Limb (tissue), 2 donors: ENCODE measurements at regions not wholly inside any gene's neighbourhood (a gene's known extent, or its start where the extent isn't known, plus 50 kb on each side); places are given as distances from the start of the nearest gene placed in this dataset.
"Not testable (repeated sequence)": the region's sequence is repeated elsewhere in the genome, so short reads cannot be mapped to it uniquely, and the experiment has no call there.

Source experiments
- DNase-seq, 2 donors: peaks; one replicate each; pipeline ENCODE4 v3.0.0-alpha.2; 2016; ENCODE audit errors: extremely low spot score in 2 of 2

DNA sequence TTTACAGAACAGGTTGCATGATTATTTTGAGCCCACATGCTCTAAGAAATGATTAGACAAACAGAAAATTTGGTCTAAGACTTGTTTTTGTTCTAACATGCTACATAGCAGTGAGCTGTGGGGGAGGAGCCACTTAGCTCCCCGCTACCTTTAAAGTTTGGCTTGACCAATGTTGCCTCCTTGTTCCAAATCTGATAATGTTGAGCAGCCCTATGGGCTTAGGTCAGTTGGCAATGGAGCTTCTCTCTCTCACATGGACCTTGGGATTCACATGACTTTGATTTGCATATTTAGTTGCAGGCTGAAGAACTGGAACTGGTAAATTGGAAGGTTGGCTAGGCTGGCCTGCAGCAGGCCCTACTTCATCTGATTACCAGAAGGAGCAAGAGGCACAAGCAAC is 116.4 kb downstream of the EBLN2 start:
- no peak for DNase-seq

DNA sequence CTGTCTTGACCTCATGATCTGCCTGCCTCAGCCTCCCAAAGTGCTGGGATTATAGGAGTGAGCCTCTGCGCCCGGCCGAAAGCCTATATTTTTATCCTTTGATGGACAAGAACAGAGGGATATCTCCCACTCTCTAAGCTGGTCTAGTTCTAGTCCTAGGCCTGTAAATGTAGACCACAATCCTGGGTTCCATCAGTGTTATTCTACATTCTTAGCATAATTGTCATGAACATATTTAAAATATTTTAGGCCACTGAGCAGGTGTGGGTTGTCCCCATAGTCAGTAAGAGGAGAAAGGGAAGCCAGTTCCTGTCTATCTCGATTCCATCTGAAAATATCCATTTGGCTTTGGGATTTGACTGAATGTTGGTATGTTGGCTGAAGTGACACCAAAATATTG is 118.1 kb downstream of the EBLN2 start:
- no peak for DNase-seq

DNA sequence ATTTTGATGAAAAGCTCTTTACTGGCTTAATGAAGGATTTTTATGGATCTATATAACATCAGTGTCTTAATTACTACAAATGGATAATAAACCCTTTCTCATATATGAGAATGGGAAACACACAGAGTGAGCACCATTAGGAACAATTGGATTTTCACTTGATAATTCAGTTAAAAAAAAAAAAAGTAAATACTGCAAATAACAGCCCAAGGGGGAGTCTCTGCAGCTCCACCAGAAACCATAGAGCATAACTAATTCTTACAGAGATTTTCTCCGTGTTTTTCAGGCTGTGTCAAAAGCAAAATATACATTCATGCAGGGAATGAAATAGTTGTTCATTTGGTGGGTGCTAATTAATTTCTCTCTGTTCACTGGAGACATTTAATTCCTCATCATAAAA is 125.3 kb downstream of the EBLN2 start:
- no peak for DNase-seq

DNA sequence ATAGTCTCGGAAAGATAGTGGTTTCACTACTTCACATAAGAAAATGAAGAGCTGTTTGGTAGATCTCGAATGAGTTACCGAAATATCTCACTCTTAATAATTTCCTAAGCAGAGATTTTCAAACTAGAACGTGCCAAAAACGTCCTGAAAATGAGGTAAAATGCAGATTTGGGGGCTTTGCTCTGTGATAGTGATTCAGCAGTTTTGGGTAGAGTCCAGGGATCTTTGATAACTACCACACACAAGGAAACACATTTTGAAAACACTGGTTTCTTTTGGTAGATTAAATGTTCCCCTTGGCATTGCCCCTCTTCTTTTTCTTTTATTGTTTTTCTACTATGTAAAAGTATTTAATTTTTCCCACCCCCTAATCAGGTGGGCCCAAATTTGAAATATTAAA is 125.9 kb downstream of the EBLN2 start:
- DNase-seq: no peak

DNA sequence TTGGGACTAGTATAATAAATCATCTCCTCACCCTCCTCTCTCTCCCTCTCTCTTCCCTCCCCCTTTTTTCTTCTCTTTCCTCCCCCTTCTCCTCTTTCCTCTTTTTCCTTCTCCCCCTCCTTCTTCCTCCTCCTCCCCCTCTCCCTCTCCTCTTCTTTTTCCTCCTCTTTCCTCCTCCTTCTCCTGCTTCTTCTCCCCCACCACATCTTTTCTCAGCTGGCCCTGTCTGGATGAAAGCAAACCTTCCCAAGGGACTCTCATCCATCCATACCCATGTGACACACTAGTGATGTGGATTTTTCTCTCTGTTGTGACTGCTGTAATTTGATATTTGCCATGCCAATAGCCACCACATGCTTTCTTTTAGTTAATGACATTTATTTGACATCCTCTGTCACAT is 127.2 kb downstream of the EBLN2 start:
- no peak for DNase-seq

DNA sequence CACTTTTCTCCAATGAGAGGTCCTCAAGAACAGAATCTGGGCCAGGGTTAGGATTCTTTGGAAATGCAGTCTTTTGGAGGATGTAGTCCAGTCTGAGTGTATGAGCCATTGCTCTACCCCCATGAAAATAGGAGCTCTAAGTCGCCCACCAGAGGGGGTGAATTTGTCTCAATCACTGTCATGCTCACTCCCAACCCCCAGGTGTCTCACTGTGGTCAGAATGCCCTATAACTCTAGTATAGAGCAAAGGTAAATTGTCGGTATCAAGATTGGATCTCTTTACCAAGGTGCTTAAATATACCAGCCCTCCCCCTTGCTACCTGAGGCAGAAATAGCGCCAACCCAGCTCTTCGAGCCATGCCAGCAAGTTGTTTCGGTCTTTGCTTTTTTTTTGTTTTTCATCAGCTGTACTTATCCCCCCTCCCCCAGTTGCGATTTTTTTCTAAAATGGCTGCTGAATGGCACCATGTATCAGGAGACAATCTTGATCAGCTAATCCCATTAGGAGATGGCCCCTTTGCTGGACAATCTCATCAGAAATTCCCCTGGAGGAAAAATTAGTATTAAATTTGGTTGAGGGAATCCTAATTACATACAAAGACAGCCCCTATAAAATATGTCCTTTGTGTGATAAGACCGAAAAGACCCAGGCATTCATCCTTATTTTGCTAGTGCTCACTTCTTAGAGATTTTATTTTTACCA is 130.7 kb downstream of the EBLN2 start:
- DNase-seq: no peak

DNA sequence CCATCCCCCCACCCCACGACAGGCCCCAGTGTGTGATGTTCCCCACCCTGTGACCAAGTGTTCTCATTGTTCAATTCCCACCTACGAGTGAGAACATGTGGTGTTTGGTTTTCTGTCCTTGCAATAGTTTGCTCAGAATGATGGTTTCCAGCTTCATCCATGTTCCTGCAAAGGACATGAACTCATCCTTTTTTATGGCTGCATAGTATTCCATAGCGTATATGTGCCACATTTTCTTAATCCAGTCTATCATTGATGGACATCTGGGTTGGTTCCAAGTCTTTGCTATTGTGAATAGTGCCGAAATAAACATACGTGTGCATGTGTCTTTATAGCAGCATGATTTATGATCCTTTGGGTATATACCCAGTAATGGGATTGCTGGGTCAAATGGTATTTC is 132.5 kb downstream of the EBLN2 start:
- DNase-seq: not testable (repeated sequence)

DNA sequence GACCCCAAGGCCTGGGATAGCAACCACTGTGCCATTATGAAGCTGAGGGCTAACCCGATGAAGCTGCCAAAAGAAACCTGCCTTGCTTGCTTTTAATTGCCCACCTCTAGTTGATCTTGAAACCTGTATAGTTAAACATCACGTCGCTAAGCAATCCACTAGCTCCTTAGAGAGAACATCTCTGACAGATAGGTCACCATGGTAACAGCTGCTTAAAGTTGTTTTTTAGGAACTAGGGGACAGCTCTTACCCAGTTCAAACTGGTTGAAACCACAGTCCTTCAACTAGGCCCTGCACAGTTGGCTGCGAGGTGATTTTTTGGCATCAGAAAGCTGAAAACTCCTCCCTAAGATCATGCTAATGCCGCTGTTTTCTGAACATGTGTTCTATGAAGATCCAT is 135.7 kb downstream of the EBLN2 start:
- DNase-seq: no peak

DNA sequence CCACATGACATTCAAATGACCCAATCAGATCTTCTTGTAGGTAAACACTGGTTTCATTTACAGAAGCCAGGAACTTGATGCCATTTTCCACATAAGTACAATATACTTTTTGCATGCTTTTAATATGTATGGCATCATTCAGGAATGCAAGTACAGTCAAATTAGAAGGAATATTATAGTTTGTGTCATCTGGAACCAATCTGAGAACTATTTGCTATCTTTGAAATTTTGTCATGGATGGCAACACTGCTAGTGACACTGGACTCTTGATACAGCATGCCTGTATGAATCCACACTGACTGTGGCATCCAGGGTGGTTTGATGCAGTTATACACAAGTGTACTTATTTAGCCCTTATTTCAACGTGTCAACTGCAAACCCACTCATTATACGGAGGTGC is 141.6 kb downstream of the EBLN2 start:
- DNase-seq: no peak

DNA sequence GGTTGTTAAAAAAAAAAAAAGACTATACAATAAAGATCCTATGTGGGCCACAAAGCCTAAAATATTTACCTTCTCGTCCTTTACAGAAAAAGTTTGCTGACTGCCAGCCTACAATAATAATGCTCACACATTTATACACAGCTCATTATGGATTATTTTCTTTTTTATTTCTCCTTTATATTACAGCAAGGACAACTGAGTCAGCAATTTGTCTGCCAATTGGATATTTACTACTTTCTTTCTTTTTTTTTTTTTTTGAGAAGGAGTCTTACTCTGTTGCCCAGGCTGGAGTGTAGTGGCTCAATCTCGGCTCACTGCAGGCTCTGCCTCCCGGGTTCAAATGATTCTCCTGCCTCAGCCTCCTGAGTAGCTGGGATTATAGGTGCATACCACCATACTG is 142.2 kb downstream of the EBLN2 start:
- no peak for DNase-seq

DNA sequence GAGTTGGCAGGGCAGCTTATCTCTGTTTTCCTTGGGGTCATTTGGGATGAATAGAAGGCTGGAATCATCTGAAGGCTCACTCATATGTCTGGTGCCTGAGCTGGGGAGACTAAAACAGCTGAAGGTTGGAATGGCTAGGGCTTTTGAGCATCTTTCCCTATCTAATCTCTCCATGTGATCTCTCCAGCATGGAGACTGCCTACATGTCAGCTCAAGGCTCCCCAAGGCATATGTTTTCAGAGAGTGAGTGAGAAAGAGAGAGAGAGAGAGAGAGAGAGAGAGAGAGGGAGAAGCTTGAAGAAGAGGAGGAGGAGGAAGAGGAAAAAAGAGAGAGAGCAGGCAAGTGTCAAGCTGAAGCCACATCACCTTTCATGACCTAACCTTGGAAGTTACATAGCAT is 143.4 kb downstream of the EBLN2 start:
- no peak for DNase-seq

DNA sequence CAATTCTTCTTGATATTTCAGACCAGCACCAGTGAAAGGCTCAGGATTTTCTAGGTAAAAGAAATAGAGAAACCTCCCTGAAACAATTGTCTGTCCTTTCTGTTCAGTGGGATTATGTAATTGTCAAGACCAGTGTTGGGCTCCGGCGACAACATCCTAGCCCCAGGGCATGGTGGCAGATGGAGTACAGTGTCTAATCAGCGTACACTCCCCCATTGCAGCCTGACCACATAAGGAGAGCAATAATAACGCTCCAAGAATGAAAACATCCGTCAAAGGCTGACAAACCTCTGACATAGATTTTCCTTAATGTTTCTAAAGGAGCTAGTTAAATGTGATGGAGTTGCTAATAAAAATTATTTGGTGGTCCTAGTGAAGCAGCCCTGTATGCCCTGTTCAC is 144.6 kb downstream of the EBLN2 start:
- no peak for DNase-seq

DNA sequence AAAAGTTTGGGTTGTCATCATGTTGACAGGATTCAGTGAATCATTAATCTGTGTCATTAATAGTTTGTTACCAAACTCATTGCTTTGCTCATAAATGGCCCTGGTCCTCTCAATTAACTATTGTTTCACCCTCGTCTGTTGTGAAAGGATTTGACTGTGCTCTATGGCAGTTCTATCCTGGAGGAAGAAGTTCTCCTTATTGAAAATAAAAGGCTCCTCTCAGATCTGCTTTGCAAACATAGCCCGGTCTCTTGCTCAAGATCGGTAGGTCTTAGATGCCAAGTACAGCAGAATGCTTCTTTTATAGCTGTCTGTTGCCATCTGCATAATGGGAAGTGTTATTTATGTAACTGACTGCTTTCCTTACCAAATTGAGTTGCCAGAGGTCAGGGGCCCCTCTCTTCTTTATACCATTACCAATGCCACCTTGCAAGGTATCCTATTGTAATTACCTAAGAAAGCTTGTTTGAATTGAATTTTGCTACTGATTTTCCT is 146.5 kb downstream of the EBLN2 start:
- no peak for DNase-seq

DNA sequence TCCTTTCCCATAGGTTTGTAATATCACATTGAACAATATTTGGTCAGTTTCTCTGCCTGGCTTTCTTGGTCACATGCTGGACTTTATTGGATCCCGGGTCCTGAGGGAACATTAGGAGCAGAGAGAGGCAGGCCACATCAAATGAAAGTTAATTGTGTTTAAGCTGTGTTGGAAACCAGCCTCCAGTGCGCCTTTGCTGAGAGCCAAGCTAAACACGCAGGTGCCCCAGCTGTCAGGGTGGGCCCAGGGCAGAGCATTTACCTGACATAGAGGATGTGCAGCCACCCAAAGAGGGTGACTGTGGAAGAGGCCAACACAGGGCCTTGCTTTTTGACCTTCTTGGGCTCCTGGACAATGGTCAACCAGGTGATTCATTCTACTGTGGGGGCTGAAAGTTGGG is 149.3 kb downstream of the EBLN2 start:
- DNase-seq: no peak

DNA sequence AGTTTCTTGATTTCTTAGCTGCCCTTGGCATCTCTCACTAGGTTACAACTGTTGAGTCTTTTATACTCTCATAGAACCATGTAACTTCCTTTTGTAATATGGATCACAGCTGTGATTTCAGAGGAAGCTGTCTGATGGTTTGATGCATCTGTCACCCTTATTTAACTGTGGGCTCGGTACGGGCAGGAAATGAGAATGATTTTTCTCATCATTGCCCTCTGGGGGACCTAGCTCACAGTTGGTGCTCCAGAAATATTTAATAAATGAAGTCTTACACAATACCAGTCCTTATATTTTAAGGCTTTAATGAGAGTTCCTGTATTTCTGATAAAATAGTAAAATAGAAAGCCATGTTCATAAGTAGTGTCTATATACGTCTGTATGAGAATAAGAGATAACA is 151.2 kb downstream of the EBLN2 start:
- DNase-seq: no peak

DNA sequence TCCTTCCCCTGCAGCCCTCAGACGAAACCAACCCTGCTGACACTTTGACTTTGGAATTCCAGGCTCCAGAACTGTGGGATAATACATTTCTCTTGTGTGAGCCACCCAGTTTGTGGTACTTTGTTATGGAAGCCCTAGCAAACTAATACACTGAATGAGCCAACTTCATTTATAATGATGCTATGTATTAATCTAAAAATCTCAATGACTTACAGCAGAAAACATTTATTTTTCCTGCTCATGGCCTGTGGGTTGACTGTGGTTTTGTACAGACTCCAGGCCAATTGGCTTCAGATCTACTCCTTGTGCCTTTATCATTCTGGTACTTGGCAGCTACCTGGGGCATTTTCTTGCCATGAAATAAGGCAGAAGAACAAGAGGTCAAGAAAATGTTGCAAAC is 152.4 kb downstream of the EBLN2 start:
- DNase-seq: no peak

DNA sequence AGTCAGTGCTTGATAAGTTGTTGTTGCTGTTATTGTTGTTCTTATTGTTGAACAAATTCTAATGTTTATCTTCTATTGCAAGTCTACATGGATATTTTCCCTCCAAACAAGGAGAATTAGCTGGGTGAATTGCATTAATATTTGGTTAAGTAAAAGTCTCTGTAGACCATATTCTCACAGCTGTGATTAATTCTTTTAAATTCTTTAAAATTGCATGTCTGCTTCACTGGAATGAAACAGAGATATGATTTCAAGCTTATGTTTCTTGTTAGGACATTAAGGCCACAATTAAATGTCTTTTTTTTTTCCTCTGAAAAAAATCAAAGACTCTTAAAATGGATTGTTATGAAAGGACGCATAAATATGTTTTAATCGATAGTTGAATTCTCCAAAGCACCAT is 153.4 kb downstream of the EBLN2 start:
- no peak for DNase-seq

DNA sequence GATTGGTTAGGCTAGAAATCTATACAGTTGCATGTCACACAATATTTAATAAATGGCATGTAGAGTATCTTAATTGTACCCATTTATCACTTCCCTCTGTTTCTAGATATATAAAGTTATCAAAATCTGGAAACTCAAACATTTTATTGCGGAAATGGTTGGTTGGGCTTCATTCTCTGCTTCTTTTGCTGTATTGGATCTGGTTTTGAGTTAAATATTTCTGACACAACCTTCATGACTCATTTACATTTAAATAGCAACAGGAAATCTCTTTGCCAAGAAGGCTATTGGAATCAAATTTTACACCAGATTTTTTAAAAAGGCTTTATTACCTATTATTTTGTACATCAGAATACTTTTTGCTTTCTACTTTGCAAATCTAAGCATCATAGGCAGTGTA is 153.8 kb downstream of the EBLN2 start:
- no peak for DNase-seq

DNA sequence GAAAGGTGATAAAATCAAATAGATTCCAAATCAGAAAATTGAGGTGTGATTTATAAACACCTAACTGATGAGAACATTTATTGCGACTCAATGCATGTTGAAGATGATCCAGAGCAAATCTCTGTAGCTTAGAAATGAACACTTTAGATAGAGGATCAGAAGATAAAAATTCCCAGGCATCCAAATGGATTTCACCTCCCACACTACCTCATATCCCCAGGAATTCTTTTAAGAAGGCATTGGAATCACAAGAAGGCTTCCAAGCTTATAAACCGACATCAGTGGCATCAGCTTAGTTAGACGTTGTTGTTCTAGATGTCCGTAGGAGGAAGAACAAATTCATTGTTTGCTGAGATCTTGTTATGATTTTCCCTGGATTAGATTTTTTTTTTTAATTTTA is 154.4 kb downstream of the EBLN2 start:
- no peak for DNase-seq

DNA sequence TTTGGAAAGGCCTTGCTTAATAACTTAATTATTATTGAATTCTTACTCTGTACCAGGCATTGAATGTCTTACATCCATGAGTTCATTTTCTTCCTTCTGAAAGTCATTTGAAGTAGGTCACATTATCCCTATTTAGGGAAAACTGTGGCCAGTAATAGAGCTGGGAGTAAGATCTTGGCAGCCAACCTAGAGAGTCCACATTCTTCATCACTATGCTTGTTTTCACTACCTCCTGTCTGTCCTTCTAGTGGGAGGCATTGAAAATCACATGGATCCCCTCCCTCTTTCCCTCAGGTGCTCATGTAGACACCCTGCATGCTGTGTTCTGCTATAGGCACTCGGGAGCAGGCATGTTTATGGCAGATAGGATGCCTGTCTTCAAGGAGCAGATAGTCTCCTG is 154.9 kb downstream of the EBLN2 start:
- DNase-seq: no peak

DNA sequence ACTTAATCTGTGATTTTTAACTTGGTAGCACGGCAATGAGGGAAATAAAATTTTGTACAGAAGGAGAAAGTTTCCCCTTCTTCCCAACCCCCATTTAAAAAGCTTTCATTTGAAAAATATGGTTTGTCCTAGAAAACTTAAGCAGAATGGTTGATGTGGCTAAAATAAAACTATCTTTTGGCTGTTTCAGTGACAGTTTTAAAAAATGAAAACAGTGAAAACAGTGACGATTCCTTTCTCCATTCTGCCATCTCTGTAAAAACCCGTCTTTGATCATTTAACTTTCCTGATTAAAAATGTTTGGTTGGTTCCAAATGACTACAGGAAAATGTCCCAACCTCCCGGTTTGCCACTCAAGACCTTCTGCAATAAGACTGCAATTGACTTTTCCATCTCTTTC is 160.7 kb downstream of the EBLN2 start:
- DNase-seq: no peak

DNA sequence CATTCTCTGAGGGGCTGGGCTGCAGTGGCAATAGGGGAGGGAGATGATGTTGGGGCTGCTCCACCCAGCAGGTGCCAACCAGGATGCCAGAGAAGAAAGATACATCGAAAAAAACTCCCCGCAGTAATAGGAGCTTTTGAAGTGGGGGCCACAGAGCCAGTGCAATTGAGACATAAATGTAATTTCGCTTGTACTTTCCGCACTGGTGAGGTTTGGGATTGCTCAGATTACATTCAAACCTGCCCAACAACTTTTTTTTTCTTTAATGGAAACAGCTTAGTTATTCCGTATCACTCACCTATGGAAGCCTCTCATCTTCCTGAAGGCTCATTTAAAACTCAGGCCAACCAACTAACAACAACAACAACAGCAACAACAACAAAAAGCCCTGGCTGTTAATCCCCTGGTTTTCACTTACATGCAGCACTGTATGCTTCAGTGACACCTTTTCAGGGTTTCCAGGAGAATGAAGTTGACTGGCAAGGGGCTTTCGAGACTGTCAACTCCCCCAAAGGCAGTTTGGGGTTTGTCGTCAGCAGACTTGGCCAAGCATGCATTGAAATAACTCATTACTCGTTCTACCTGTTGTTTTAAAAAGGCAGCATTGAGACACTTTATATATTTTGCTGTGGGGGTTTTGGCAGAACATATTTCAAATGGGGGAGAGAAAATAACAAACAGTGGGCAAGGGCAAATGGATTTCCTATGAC is 163.8 kb downstream of the EBLN2 start:
- no peak for DNase-seq

DNA sequence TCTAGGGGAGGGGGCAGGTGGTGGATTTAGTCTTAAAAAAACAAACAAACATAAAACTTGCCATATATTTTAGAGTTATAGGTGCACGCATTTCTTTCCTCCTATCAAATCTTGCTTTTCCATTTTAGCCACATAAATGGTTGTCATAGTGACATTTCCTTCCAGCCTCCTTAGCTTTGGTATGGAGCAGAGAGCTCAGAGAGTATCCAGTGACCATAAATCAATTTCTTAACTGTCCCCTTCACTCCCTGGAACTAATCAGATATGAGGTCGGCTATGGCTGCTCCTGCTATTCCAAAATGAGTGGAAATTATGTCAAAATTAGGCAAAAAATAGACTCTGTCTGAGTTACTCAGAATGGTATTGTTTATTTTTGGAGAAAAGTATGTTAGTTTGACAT is 164.5 kb downstream of the EBLN2 start:
- no peak for DNase-seq
